ENCODE measurements at regions not wholly inside any gene's neighbourhood (a gene's known extent, or its start where the extent isn't known, plus 50 kb on each side); places are given as distances from the start of the nearest gene placed in this dataset.

DNA sequence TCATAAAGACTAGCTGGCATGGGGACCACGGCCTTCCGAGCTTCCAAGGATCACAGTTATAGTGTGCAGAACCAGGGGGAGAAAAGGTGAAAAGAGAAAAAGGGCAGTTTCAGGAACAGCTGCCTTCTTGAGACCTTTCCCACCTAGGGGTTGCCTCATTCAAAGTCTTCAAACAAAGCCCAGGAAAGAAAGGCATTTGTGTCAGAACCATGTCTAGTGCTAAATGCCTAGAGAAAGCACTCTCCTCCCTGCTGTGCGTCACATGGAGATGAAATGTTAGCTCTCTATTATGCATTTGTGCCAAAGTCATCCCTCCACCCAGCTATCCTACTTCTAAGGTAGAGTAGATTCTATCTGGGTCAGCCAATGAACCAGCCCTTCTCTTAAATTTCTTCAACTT lies 1037.3 kb upstream of the WWC1 start:
- Histone ChIP-seq H3K27me3 (no peaks in the 10 kb centered on the region), H3K4me1 (no peaks in the 10 kb centered on the region), H3K36me3 (no peaks in the 10 kb centered on the region), H3K9me3 (no peaks in the 10 kb centered on the region), H3K27ac (no peak overlapping the region), H3K4me3 (replicated peaks in 1 of 3) (no peak overlapping the region)
- TF ChIP-seq POLR2A (IDR thresholded peaks at IDR 0.05): no peak
- DNase-seq: no peak
- intact Hi-C loops (cut with DNase I): no loop called here
- 84 to 94% methylated on average over 3 of the region's 3 CpGs for WGBS, 2 donors

DNA sequence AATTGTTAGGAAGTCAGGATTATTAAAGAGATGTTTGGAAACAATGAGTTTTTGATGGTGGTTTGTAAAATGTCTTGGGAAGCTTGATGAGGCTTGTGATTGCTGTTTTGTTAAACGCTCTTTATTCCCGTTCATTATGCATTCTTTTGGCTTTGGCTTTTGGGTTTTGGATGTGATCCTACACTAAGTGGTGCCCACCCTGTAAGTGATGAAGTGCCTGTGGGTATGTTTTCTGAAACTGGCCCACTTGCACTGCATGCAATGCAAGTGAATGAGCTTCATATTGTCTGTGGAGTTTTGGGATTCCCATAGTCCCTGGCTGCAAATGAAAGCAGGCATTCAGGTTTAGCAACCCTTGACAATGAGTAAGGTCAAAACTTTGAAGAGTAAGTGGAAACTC lies 1035.5 kb upstream of the WWC1 start:
- 86% methylated on average over 2 of the region's 2 CpGs for whole genome bisulfite sequencing, 2 donors
- intact Hi-C loops (cut with DNase I): no loop called here

DNA sequence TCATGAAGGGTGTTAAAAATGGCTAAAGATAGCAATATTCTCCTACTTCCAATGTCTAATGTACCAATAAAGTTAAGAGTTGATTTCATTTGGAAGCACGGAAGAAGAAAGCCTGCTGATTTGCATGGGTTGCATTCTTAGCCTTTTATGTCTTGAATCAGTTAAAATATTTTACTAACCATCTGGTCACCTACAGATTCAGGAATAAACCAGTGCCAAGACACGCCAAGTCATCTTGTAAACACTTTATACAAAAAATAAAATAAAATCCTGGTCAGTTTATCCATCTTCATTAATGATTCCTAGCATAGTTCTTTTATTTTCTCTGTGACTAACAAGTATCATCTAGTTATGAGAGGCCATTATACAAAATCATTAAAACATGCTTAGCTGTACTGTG lies 1031.6 kb upstream of the WWC1 start:
- no peak overlapping the region for H3K4me3 ChIP-seq (replicated peaks in 1 of 3)
- intact Hi-C loops (cut with DNase I): no loop called here
- DNase-seq: no peak
- no peak overlapping the region for H3K27ac ChIP-seq
- H3K27me3 ChIP-seq: no peaks in the 10 kb centered on the region
- no peak for TF ChIP-seq POLR2A (IDR thresholded peaks at IDR 0.05)
- TF ChIP-seq, protein P1, sequence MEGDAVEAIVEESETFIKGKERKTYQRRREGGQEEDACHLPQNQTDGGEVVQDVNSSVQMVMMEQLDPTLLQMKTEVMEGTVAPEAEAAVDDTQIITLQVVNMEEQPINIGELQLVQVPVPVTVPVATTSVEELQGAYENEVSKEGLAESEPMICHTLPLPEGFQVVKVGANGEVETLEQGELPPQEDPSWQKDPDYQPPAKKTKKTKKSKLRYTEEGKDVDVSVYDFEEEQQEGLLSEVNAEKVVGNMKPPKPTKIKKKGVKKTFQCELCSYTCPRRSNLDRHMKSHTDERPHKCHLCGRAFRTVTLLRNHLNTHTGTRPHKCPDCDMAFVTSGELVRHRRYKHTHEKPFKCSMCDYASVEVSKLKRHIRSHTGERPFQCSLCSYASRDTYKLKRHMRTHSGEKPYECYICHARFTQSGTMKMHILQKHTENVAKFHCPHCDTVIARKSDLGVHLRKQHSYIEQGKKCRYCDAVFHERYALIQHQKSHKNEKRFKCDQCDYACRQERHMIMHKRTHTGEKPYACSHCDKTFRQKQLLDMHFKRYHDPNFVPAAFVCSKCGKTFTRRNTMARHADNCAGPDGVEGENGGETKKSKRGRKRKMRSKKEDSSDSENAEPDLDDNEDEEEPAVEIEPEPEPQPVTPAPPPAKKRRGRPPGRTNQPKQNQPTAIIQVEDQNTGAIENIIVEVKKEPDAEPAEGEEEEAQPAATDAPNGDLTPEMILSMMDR (IDR thresholded peaks at IDR 0.05): no peak
- H3K36me3 ChIP-seq: no peaks in the 10 kb centered on the region
- 89 to 91% methylated on average over 2 of the region's 2 CpGs for WGBS, 2 donors
- H3K4me1 ChIP-seq: no peaks in the 10 kb centered on the region
- no peaks in the 10 kb centered on the region for H3K9me3 ChIP-seq

More for the DNA sequence above, 1035.5 kb upstream of the WWC1 start:
- Histone ChIP-seq H3K36me3 (no peaks in the 10 kb centered on the region), H3K27me3 (no peaks in the 10 kb centered on the region), H3K9me3 (no peaks in the 10 kb centered on the region), H3K27ac (no peak overlapping the region), H3K4me3 (replicated peaks in 1 of 3) (no peak overlapping the region), H3K4me1 (no peaks in the 10 kb centered on the region)
- no peak for DNase-seq
- TF ChIP-seq POLR2A (IDR thresholded peaks at IDR 0.05): no peak
- TF ChIP-seq, protein P1 (IDR thresholded peaks at IDR 0.05): no peak

DNA sequence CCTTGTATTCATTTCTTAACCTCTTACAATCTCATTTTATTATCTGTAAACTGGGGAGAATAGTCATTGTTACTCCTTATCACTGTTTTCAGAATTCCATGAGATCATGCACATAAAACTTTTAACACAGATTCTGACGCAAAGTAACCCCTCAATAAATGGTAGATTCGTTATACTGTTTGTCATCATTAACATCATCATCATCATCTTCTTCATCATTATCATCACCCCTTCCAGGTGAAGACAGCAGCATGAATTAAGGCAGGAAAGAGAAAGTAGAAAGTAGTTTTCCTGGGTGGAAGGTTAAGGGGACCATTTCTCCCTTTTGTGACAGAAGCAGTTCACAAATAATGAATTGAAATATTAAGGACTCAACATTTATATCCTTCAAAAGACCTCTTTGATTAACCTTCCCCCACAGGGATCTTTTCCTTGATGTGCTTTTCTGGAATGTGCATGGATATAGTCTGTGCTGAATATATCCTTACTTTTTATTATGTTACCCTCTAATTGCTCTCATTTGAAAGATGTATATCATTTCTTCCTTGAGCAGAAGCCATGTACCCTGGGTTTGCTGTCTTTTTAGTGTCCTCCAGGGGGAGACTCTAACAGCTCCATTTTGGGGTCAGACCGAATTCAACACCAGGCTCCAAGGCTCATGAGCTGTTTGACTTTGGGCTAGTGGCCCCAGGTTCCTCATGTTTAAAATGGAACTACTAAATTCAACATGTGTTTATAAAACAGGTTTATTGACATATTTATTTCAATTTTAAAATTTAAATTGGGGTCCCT lies 1029.9 kb upstream of the WWC1 start:
- Histone ChIP-seq H3K9me3 (no peaks in the 10 kb centered on the region), H3K27ac (no peak overlapping the region), H3K36me3 (no peaks in the 10 kb centered on the region), H3K27me3 (no peaks in the 10 kb centered on the region), H3K4me1 (no peaks in the 10 kb centered on the region), H3K4me3 (replicated peaks in 1 of 3) (no peak overlapping the region)
- TF ChIP-seq, protein P1 (IDR thresholded peaks at IDR 0.05): peak in 1 of 6 experiments; percentile 8
- TF ChIP-seq POLR2A (IDR thresholded peaks at IDR 0.05): no peak
- WGBS, 2 donors: 86 to 92% methylated on average over 3 of the region's 3 CpGs
- DNase-seq: no peak
- intact Hi-C loops (cut with DNase I): no loop called here

DNA sequence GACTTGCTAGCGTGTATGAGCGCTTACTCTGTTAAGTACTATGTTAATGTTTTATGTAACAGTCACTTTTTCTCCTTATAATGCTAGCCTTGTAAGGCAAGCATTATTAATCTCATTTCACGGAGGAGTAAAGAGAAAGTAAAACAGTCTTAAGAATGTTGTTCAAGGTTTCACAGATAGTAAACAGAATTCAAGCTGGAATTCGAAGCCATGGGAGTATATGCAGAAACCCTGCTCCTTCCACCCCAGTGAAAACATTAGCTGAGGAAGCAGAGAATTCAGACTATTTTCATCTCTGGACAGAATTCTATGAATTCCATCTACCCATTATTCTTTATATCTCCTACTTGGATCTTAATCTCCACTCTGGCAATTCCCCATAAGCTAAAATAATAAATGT lies 1028.3 kb upstream of the WWC1 start:
- Histone ChIP-seq H3K36me3 (no peaks in the 10 kb centered on the region), H3K4me3 (replicated peaks in 1 of 3) (no peak overlapping the region), H3K27me3 (no peaks in the 10 kb centered on the region), H3K9me3 (no peaks in the 10 kb centered on the region), H3K4me1 (no peaks in the 10 kb centered on the region), H3K27ac (no peak overlapping the region)
- intact Hi-C loops (cut with DNase I): no loop called here
- DNase-seq: no peak
- WGBS, 2 donors: 83 to 89% methylated on average over 4 of the region's 4 CpGs
- TF ChIP-seq, protein P1 (IDR thresholded peaks at IDR 0.05): no peak
- TF ChIP-seq POLR2A (IDR thresholded peaks at IDR 0.05): no peak

Data from thyroid gland (tissue), 4 donors.